ENCODE measurements at regions not wholly inside any gene's neighbourhood (a gene's known extent, or its start where the extent isn't known, plus 50 kb on each side); places are given as distances from the start of the nearest gene placed in this dataset.
"Not testable (repeated sequence)": the region's sequence is repeated elsewhere in the genome, so short reads cannot be mapped to it uniquely, and the experiment has no call there.

DNA sequence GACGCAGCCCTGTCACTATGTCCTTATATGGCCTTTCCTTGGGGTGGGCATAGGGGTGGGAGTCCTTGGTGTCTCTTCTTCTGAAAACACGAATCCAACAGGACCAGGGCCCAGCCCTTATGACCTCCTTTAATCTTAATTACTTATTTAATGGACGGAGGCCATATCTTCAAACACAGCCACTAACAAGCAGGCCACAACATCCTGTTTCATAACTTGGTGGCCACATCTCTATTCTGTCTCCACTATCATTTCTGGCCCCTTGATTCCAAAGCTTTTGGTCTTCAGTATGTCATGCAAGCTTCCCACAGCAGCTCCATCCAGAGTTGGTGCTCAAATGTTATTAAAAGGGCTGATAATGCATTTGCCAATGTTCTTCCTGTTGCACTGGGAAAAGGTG, 287.3 kb upstream of the SMIM21 start:
- DNase-seq, result no peak

DNA sequence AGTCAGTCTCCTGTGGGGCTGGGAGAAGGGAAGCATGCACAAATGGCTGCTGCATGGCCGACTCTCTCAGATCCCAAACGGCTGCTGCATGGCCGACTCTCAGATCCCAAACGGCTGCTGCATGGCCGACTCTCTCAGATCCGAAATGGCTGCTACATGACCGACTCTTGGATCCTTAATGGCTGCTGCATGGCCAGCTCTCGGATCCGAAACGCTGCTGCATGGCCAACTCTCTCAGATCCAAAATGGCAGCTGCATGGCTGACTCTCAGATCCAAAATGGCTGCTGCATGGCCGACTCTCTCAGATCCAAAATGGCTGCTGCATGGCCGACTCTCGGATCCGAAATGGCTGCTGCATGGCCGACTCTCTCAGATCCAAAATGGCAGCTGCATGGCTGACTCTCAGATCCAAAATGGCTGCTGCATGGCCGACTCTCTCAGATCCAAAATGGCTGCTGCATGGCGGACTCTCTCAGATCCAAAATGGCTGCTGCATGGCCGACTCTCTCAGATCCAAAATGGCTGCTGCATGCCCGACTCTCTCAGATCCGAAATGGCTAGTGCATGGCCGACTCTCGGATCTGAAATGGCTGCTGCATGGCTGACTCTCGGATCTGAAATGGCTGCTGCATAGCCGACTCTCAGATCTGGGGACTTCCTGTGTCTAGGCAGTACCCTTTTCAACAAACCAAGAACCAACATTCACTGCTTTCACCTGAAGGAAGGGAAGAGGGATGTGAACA, 284.8 kb upstream of the SMIM21 start:
- DNase-seq, result not testable (repeated sequence)

DNA sequence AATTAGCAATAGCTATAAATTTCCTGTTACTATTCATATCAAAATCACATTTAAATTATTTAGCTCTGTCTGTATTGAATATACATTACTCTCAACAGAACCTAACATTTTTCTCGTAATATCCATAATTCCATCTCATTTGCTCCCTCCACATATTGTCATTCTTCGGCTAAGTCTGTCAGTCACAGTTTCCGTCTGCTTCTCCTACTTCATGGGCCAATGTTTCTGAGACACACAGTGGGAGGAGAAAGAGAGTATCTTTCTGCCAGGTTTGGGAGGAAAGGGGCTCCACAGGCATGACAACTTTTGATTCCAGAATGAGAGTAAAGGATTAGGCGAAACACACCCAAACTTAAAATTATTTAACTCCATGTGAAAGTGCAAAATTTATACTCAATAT, 273.1 kb upstream of the SMIM21 start:
- DNase-seq, result no peak

DNA sequence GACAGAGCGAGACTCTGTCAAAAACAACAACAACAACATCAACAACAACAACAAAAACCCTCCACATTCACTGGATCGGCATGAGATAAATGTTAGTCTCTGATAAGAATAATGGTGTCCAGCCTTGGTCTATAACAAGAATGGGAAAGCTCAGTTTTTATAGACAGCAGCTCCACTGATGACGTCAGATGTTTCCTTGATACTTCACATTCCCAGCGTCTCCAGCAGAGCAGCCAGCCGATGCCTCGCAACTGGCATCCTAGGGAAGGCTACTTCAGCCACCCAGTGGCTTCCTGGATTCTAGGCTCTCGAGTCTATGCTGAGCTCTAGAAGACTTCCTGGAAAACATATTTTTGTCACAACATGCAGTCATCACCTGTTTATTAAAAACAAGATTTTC, 271.4 kb upstream of the SMIM21 start:
- DNase-seq, result no peak

DNA sequence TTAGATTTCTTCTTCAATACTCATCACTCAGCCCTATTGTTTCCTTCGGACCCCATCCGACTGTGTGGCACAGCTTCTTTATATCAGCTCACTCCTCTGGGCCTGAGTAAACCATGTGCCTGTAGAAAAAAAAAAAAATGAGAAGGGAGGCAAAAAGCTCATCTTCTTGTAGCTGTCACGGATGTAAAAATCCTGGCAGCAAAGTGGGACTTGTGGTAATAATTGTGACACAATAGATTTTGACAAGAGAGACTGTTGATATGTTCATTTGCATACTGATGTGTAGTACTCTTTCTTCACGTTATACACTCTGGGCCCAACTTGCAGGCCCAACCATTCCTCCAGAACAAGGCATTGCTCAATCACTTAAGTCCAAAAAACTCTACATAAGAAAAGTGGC, 270.0 kb upstream of the SMIM21 start:
- no peak for DNase-seq

DNA sequence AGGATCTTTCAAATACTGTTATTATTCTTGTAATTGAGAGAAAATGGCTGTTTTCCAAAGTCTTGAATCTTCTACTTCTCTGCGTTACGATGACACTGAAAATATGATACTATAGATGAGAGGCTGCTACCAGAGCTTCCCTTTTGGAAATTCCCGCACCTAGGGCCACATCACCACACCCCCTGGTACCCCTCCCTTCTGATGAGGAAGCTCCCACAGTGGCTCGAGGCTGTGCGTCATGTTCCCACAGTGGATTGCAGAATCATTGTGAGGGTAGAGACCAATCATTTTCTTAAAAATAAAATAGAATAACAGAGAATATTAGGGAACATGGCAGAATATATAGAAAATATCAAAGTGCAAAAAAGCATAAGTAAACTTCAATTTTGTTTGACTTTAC, 268.9 kb upstream of the SMIM21 start:
- DNase-seq, result no peak

DNA sequence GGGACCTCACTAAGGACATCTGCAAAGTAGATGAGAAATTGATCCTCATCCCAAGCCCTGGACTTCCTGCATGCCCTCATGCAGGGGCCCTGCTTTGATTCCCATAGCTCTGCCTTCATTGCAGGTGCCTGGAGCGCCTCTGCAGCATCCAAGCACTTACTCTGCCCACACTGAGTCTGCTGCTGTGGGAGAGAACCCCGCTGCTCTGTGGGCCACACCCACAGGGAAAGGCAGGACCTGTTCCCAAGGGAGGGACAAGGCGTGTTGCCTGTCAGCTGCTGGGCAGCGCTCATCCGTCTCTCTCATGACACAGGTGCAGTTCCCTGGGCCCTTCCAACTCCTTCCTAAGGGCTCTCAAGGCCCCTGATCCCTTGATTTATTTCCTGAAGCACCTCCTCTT, 266.8 kb upstream of the SMIM21 start:
- no peak for DNase-seq

DNA sequence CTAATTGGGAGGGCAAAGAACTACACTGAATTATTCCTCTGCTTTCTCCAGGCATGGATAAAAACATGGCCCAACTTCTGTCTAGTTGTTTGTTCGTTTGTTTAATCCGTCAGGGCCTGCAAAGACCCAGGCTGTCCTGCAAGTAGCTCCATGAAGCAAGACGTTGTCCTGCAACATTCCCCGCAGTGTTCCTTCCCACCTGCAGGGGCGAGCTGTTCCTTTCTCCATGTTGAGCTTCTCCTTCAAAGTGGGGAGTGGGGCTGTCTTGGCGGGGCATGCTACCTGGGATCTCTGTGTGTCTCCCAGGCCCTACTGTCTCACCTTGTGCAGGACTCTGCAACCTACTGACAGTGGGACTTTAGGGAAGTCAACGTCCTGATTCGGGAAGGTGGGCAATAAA, 264.0 kb upstream of the SMIM21 start:
- no peak for DNase-seq

DNA sequence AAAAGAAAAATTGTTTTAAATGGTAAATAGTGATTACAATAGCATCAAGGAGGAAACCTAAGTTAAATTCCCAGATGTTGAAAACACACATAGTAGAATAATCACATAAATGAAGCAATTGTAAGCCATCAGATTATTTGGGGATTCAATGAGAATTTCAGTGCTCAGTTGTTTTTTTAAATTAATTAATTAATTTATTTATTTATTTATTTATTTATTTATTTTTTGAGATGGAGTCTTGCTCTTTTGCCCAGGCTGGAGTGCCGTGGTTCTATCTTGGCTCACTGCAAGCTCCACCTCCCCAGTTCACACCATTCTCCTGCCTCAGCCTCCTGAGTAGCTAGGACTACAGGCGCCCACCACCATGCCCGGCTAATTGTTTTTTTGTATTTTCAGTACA, 262.8 kb upstream of the SMIM21 start:
- DNase-seq, result not testable (repeated sequence)

DNA sequence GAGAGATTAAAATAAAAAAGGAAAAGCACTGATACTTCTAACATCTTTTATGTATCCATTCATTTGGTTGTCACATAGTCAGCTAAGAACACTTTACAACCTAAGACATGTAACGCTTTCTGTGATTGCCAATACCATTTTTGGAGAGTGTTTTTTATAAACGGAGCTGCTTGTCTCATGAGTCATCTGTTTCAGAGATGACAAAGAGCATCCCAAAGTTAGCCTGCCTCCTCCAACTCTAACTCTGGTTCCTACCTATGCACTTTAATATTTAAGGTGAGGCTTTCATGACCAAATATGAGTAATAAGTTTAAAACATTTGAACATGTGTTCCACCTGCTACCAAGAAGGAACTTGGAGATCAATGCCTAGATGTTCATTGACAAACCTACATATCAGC, 260.1 kb upstream of the SMIM21 start:
- no peak for DNase-seq

DNA sequence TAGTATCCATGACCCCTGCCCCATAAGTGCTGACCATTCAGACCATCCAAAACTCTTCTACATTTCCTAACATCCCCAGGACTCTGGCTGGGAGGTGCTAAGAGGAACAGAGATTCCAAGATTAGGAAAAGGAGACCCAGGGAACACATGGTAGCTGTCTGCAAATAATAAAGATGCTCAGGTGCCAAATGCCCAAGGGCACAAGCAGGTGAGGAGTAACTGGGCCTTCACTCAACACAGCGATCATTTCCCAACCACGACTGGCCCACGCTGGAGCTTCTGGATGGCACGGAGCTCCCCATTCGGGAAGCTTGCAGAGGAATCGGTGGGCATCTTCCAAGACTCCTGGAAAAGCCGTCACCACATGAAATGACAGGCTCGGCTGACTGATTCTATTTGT, 255.9 kb upstream of the SMIM21 start:
- no peak for DNase-seq

DNA sequence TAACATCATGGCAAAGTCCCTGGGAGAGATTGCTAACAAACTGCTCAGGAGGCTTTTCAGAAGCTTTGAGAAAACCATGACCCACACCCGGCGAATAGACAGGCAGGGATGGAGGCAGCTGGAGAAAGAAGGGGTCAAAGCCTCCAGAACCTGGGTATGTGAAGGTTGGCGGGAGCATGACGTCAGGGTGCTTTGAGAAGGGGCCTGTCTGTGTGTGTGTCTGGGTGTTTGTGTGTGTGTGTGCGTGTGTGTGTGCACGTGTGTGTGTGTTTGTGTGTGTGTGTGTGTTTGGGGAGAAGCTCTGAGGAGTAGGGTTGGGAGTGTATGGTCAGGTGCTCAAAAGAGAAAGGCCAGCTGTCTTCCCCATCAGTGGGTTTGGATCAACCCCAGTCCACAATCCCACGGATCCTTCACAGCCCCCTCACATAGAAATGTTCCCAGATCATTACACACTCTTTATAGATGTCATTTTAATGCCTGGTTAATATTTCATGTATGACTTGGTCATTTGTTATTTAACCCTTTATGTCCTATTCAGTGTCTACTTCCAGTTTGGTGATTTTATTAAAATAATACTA, 254.1 kb upstream of the SMIM21 start:
- no peak for DNase-seq

DNA sequence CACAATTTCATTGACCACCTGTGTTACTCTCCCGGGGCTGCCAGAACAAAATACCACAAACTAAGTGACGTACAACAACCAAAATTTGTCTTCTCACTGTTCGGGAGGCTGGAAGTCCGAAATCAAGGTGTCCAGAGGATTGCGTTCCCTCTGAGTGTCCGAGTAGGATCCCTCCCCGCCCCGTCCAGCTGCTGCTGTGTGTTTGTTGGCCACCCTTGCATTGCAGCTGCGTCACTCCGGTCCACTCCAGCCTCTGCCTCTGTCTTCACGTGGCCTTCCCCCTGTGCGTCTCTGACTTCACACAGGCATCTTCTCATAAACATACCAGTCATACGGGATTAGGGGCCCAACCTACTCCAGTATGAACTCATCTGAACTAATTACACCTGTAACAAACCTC, 251.8 kb upstream of the SMIM21 start:
- no peak for DNase-seq

DNA sequence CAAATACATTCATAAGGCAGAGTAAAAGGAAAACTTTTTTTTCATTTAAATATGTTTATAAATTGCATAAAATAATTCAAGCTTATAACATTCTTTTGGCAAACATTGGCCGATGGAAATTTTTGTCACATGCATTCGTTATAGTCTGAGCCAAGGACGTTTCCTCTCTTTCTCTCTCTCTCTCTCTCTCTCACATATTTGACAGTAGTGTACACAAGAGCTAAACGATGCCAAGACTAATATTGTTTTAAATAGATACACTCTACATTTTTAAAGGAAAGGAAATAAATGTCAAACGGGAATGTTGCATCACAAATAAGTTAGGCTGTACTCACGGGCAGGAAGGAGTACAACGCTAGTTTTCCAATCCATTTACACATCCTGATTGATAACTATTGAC, 251.1 kb upstream of the SMIM21 start:
- no peak for DNase-seq

DNA sequence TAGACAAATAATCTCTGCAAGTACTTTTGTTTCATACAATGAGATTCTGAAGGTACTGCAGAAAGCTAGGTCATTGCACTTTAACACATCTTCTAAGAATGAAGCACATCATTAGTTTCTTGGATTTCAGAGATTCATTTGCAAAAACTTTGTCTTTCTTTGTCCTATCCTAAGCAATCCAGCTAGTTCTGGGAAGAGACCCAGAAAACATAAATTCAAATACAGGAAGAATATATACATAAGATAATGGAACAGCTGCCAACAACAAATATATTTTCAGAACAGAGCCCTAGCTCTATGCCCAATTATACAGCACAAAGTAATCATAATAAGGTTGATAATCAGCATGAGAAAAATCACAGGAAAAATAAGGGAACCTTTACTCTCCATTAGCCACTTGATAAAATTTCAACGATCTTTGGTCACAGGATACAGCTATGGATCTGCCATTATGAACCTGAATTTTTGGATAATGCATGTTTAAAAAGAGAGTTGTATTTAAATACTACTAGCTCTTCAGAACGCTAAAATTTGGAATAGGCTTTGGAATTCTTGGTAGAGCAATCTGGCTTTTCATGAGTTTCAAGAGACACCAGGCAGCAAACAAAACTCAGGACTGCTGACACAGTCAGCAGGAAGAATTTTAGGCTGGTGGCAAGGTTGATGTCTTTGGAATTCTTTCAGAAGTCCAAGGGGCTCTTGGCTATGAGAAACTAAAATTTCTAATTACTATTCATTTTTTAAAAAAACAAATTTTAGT, 250.4 kb upstream of the SMIM21 start:
- no peak for DNase-seq

DNA sequence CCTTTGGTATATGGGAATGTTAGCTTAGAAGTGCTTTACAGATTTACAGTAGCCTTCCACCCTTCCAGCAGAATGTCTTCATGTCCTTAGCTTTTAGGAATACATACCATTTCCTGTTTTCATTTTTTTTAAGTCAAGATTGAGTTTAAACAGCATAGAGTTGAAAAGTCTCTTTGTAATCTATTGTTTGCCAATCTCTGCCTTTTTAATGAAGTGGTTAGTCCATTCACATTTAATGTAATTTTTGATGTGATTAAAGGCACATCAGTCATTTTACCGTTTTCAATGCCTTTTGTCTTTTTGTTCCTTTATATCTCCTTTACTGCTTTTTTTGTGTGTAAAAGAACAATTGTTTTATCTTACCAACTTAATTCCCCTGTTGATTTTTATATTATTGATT, 233.4 kb upstream of the SMIM21 start:
- no peak for DNase-seq

DNA sequence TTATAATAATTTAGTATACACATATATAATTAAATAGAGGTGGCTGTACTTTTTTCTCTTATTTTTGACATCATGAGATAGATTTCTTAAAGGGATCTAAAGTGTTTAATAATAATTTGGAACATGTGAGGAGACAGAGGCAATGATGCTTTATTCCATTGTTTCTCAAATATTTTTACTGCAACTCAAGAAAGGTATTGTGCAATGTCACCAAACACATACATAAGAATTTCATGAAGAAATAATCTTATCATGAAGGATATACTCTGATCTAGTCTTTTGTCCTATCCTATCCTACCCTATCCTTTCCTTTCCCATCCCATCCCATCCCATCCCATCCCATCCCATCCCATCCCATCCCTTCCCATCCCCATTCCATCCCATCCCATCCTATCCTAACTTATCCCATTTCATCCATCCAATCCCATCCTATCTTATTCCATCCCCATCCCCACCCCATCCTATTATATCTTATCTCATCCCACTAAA, 232.1 kb upstream of the SMIM21 start:
- no peak for DNase-seq

DNA sequence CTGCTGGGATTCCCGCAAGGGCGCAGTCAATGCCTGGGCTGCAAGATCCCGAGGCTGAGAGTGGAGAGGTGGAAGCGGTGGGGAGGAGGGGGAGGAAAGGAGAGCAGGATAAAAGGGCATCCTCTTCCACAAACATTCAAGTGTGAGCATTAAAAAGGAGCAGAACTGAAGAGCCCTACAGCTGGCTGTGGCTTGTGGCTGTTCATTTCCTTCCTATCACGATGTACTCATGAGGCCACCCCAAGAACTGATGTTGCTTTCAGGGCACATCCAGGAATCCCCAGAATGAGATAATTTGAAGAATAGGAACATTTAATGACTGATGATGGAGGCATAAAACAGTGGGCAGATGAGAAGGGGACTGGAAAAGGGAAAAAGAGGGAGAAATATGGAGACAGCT, 230.8 kb upstream of the SMIM21 start:
- DNase-seq, result no peak

DNA sequence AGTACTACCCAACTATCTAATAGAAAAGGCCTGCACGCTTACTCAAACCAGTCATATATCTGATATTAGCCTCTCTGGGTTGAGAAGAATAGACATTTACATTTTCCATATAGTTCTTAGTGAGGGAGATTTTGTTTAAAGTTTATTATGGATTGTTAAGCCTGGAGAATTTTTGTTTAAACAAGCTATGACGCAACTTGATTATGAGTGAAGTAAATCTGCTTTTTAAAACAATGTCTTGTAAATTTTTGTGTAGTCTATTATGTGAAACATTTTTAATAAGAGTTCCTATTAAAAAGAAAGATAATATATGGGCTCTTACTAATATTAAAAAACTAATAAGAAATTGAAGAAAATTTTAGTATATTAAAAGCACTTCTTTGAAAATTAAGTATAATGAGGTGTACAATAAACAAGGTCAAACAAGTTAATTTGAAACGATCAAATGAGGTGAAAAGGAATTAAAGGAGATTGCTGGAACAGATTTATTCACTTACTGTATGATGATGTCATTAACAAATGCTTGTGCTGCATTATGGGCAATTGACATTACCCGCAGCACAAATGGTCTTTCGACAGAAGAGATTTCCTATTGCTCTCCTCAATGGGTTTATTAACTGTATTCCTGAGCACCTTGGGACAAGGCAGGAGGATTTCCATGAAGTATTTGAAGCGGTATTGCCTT, 229.2 kb upstream of the SMIM21 start:
- no peak for DNase-seq

DNA sequence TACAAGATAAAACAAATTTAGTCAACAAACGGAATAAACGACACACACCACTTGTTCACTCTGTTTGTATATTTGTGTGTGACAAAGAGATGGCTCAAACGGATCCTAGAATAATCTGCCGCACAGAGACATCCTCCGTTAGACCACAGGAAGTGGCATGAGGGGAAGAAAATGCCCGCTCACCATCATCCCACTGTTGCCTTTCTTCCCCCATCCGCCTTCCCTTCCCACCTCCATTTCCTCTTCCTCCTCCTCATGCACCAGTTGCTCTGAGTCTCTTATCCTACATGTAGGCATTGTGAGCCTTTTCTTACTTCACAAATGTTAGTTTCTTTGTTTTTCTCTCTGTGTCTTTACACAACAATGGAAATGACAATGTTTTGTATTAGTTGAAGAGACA, 228.5 kb upstream of the SMIM21 start:
- DNase-seq, result no peak

DNA sequence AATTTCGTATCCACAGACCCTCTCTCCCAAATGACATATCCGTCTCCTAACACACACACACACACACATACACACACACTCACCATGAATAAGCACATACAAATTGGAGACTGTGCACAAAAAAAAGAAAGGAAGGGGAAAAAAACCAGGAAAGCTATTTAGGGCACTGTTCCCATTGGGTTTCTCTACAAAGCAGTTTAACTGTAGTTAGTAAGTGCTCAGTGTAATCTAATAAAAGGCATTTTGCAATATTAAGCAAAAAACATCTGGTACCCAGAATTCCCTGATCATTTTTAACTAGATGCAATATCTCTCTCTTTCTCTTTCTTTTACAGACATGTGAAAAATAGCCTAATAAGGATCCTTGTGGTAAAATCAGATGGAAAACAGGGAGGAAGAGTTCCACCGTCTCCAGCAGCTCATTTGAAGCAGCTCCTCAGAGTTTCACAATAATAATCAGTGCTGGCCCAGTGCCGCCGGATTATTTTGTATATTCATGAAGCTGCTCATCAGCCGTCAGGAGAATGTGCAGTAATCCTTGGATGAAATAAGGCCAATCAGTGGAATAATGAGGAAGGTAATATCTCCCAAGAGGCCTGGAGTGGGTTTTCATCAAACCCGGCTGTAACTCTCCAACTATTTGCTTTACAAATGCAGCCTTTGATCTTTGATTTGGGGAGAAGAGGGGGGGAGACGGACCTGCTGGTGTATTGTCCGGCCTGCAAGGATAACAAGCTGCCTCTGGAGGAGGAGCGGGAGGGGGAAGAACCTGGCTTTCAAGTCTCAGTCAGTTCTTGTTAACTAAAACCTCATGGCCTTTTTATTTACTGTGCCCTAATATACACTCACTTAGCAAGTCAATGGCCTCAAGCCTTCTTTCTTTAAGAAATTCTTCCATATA, 227.6 kb upstream of the SMIM21 start:
- DNase-seq, result no peak

DNA sequence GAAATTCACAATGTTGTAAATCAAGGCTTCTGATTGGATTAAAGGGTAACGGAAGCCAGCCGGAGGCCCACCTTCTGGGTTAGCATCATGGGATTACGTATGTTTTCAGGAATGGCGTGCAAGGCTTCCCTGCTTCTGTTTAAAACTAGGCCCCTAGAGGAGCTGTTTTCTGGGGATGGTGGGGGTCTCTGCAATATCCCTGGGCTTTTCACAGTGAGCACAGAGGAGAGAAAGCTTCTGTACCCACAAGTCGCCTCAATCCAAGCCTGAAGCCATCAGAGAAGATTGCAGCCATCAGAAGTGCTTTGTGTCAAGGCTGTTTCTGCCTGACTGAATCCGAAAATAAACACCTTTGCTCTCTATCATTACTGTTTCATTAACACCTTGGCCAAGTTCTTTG, 226.9 kb upstream of the SMIM21 start:
- no peak for DNase-seq

All from activated gamma-delta T cell (primary cell).